Stimulated activated CD8-positive, alpha-beta memory T cell treated with anti-CD3 and anti-CD28 coated beads, Interleukin-15, amount 100 ng/mL, for 48 hours (primary cell): ENCODE measurements at regions not wholly inside any gene's neighbourhood (a gene's known extent, or its start where the extent isn't known, plus 50 kb on each side); places are given as distances from the start of the nearest gene placed in this dataset.
"Not testable (repeated sequence)": the region's sequence is repeated elsewhere in the genome, so short reads cannot be mapped to it uniquely, and the experiment has no call there.

ENCODE experiments used
- DNase-seq, 2 donors: peaks; one replicate each; pipeline ENCODE4 v3.0.0-alpha.2; 2020; ENCODE audit warnings: low read depth in 2 of 2

GRCh38 chr1:145191272-145191675, 50.7 kb downstream of the PPIAL4D start:
- DNase-seq = not testable (repeated sequence)

GRCh38 chr1:145189543-145190030, 52.4 kb downstream of the PPIAL4D start:
- DNase-seq = not testable (repeated sequence)

- DNase-seq = not testable (repeated sequence)
These were observed 53.0 kb downstream of the PPIAL4D start for GRCh38 chr1:145188869-145189542.

GRCh38 chr1:145182606-145183413, 59.2 kb downstream of the PPIAL4D start:
- not testable (repeated sequence) for DNase-seq

GRCh38 chr1:145176285-145176925, 65.6 kb downstream of the PPIAL4D start:
- DNase-seq = peak; percentile 8 to 12

- not testable (repeated sequence) for DNase-seq
These were observed 67.6 kb downstream of the PPIAL4D start for GRCh38 chr1:145174377-145174776.

- not testable (repeated sequence) for DNase-seq
These were observed 72.6 kb downstream of the FAM72D start for GRCh38 chr1:145168220-145168848.

GRCh38 chr1:145164360-145164759, 68.6 kb downstream of the FAM72D start:
- not testable (repeated sequence) for DNase-seq
